Testis (tissue), 2 donors: ENCODE measurements at regions not wholly inside any gene's neighbourhood (a gene's known extent, or its start where the extent isn't known, plus 50 kb on each side); places are given as distances from the start of the nearest gene placed in this dataset.

Experiments used
- POLR2A ChIP-seq: fragments of 450-650 bp; IDR thresholded peaks from one replicate; pipeline ENCODE4 v1.6.1; 2017; ENCODE audit warnings: antibody characterized with exemption, mild to moderate bottlenecking, moderate library complexity
- TF ChIP-seq, protein P1 (sequence below), 3 experiments: fragments of 450-650 bp in 2 of 3; fragments of 200-600 bp in 1 of 3; sonication (generic) in 1 of 3; IDR thresholded peaks; one replicate each; pipeline ENCODE4 v1.5.1; 2016 to 2019; ENCODE audit warnings: antibody characterized with exemption in 3 of 3, mild to moderate bottlenecking in 2 of 3, moderate library complexity in 1 of 3

DNA sequence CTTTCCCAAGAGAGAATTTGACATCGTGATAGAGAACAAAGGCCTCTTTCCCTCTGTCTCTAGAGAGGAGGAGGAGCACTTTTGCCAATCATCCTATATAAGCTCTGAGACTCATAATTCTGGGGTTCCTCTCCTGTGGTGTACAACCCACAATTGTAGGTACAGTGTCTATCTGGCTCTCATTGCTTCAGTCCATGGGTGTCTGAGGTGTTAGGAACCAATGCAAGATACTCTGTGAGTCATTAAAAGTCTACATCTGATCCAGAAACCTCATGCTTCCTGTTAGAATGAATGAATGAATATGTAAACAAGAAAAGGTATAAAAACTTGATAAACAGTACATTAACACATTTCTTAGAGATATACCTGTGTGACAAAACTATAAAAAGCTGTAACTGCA, 356.7 kb downstream of the QKI start:
- TF ChIP-seq, protein P1, sequence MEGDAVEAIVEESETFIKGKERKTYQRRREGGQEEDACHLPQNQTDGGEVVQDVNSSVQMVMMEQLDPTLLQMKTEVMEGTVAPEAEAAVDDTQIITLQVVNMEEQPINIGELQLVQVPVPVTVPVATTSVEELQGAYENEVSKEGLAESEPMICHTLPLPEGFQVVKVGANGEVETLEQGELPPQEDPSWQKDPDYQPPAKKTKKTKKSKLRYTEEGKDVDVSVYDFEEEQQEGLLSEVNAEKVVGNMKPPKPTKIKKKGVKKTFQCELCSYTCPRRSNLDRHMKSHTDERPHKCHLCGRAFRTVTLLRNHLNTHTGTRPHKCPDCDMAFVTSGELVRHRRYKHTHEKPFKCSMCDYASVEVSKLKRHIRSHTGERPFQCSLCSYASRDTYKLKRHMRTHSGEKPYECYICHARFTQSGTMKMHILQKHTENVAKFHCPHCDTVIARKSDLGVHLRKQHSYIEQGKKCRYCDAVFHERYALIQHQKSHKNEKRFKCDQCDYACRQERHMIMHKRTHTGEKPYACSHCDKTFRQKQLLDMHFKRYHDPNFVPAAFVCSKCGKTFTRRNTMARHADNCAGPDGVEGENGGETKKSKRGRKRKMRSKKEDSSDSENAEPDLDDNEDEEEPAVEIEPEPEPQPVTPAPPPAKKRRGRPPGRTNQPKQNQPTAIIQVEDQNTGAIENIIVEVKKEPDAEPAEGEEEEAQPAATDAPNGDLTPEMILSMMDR (IDR thresholded peaks at IDR 0.05), result no peak
- TF ChIP-seq POLR2A, result no peak
